H1 (cell line): ENCODE measurements at regions not wholly inside any gene's neighbourhood (a gene's known extent, or its start where the extent isn't known, plus 50 kb on each side); places are given as distances from the start of the nearest gene placed in this dataset.

Experiments
- CTCF ChIA-PET: fragments of 300-600 bp; sonication (Branson Sonifier 250); formaldehyde crosslinking; loops from one replicate; lab custom pipeline; 2021; ENCODE audit not compliant: partially characterized antibody; lab: Charles Lee
- POLR2A ChIA-PET: fragments of 300-600 bp; sonication (Branson Sonifier 250); formaldehyde crosslinking; loops from one replicate; lab custom pipeline; 2021; ENCODE audit warnings: inconsistent platforms; ENCODE audit not compliant: partially characterized antibody; lab: Charles Lee
- DNase-seq, 2 experiments: peaks; one replicate each; pipeline versions ENCODE4 v3.0.0 to v3.0.0-alpha.2; 2010 to 2022; ENCODE audit warnings: low spot score in 2 of 2, low read depth in 1 of 2, mixed read lengths in 1 of 2
- FAIRE-seq: peaks from 2 replicates; lab custom pipeline; 2011; peaks lifted over from hg19 to GRCh38; lab: Jason Lieb, UNC
- H2AFZ ChIP-seq: 2 replicates; pipeline ENCODE4 v1.8.1; 2012; ENCODE audit warnings: low read length, inconsistent platforms
- H2AK5ac ChIP-seq: 2 replicates; pipeline ENCODE4 v1.6.1; 2013; ENCODE audit warnings: low read depth, low read length
- H2BK120ac ChIP-seq: replicated peaks from 2 replicates; pipeline ENCODE3; 2013; ENCODE audit warnings: low read depth, low read length, inconsistent platforms
- H2BK12ac ChIP-seq: 2 replicates; pipeline ENCODE4 v1.6.1; 2013; ENCODE audit warnings: low read depth, low read length
- H2BK15ac ChIP-seq: 2 replicates; pipeline ENCODE4 v1.6.1; 2013; ENCODE audit warnings: low read length
- H2BK20ac ChIP-seq: 2 replicates; pipeline ENCODE4 v1.6.1; 2013; ENCODE audit warnings: low read length
- H2BK5ac ChIP-seq: 2 replicates; pipeline ENCODE4 v1.6.1; 2013; ENCODE audit warnings: low read depth, low read length
- H3K14ac ChIP-seq: 2 replicates; pipeline ENCODE4 v1.6.1; 2013; ENCODE audit warnings: inconsistent platforms; ENCODE audit not compliant: insufficient read length
- H3K18ac ChIP-seq: 2 replicates; pipeline ENCODE4 v1.6.1; 2013; ENCODE audit warnings: low read length; ENCODE audit errors: extremely low read depth
- H3K23ac ChIP-seq: 2 replicates; pipeline ENCODE4 v1.6.1; 2013; ENCODE audit warnings: inconsistent platforms; ENCODE audit not compliant: insufficient read length
- H3K23me2 ChIP-seq: 2 replicates; pipeline ENCODE4 v1.6.1; 2013; ENCODE audit warnings: low read depth, low read length
- H3K27ac ChIP-seq: 2 replicates; pipeline ENCODE4 v1.6.1; 2011; ENCODE audit warnings: low read depth, low read length, inconsistent platforms
- H3K27me3 ChIP-seq, 4 experiments: replicated peaks in 1 of 4; 1 replicate in 1 of 4; 2 replicates in 3 of 4; pipeline versions ENCODE4 v1.6.1 to v1.8.1; 2011 to 2013; ENCODE audit warnings: low read length in 3 of 4, mild to moderate bottlenecking in 3 of 4, inconsistent platforms in 2 of 4, mixed read lengths in 2 of 4, moderate library complexity in 1 of 4; ENCODE audit not compliant: control insufficient read depth in 3 of 4, insufficient read depth in 3 of 4; ENCODE audit errors: extremely low read depth in 1 of 4
- H3K36me3 ChIP-seq, 4 experiments: 2 replicates each; pipeline versions ENCODE4 v1.6.1 to v1.8.1; 2011 to 2013; ENCODE audit warnings: mild to moderate bottlenecking in 4 of 4, low read length in 3 of 4, moderate library complexity in 2 of 4, control low read depth in 1 of 4, inconsistent platforms in 1 of 4; ENCODE audit not compliant: insufficient read depth in 4 of 4, control insufficient read depth in 2 of 4
- H3K4ac ChIP-seq: replicated peaks from 2 replicates; pipeline ENCODE3; 2013; ENCODE audit warnings: low read length, low read depth, mixed read lengths, inconsistent platforms; ENCODE audit not compliant: insufficient read length
- H3K4me1 ChIP-seq, 4 experiments: replicated peaks in 1 of 4; 1 replicate in 1 of 4; 2 replicates in 3 of 4; pipeline versions ENCODE4 v1.6.1 to v1.8.1; 2011 to 2013; ENCODE audit warnings: low read length in 3 of 4, inconsistent platforms in 2 of 4, mixed read lengths in 1 of 4; ENCODE audit not compliant: insufficient read depth in 4 of 4, control insufficient read depth in 3 of 4
- H3K4me2 ChIP-seq, 2 experiments: 2 replicates each; pipeline versions ENCODE4 v1.6.1 to v1.8.1; 2011 to 2013; ENCODE audit warnings: low read depth in 2 of 2, low read length in 2 of 2, control low read depth in 1 of 2, inconsistent platforms in 1 of 2, mild to moderate bottlenecking in 1 of 2; ENCODE audit not compliant: insufficient read depth in 1 of 2
- H3K4me3 ChIP-seq, 4 experiments: fragments of 200-600, 300-600 bp in 1 of 4; sonication (generic), shearing (Covaris generic), sonication (Bioruptor Twin) in 1 of 4; 2 replicates each; pipeline versions ENCODE4 v1.5.1 to v1.8.1; 2011 to 2016; ENCODE audit warnings: low read length in 4 of 4, low read depth in 3 of 4, control low read depth in 2 of 4, inconsistent platforms in 2 of 4, mild to moderate bottlenecking in 2 of 4, mixed read lengths in 1 of 4, moderate library complexity in 1 of 4; ENCODE audit not compliant: insufficient read depth in 2 of 4; ENCODE audit errors: extremely low read depth in 1 of 4
- H3K56ac ChIP-seq: replicated peaks from 2 replicates; pipeline ENCODE3; 2013; ENCODE audit warnings: low read depth, mild to moderate bottlenecking, mixed read lengths, low read length, inconsistent platforms; ENCODE audit not compliant: insufficient read length
- H3K79me1 ChIP-seq: 2 replicates; pipeline ENCODE4 v1.6.1; 2013; ENCODE audit warnings: low read depth, low read length, control low read depth
- H3K79me2 ChIP-seq, 2 experiments: 2 replicates each; pipeline versions ENCODE4 v1.6.1 to v1.8.1; 2012 to 2013; ENCODE audit warnings: low read length in 2 of 2, mild to moderate bottlenecking in 2 of 2, inconsistent platforms in 1 of 2; ENCODE audit not compliant: insufficient read depth in 2 of 2, control insufficient read depth in 1 of 2
- H3K9ac ChIP-seq, 4 experiments: replicated peaks in 1 of 4; 1 replicate in 1 of 4; 2 replicates in 3 of 4; pipeline versions ENCODE4 v1.6.1 to v1.8.1; 2011 to 2013; ENCODE audit warnings: low read depth in 3 of 4, low read length in 3 of 4, control low read depth in 2 of 4, mild to moderate bottlenecking in 2 of 4, moderate library complexity in 2 of 4, inconsistent platforms in 1 of 4; ENCODE audit errors: extremely low read depth in 1 of 4
- H3K9me3 ChIP-seq, 2 experiments: 2 replicates each; pipeline versions ENCODE4 v1.6.1 to v1.8.1; 2012 to 2013; ENCODE audit warnings: mild to moderate bottlenecking in 2 of 2, moderate library complexity in 2 of 2, control low read depth in 1 of 2, inconsistent platforms in 1 of 2, low read depth in 1 of 2, low read length in 1 of 2, mixed read lengths in 1 of 2; ENCODE audit not compliant: insufficient read depth in 2 of 2
- H4K20me1 ChIP-seq, 2 experiments: replicated peaks in 1 of 2; 2 replicates each; pipeline versions ENCODE3 to v1.8.1; 2011 to 2013; ENCODE audit warnings: inconsistent platforms in 2 of 2, low read length in 2 of 2, mild to moderate bottlenecking in 1 of 2; ENCODE audit not compliant: insufficient read depth in 2 of 2, control insufficient read depth in 1 of 2
- H4K5ac ChIP-seq: 2 replicates; pipeline ENCODE4 v1.6.1; 2013; ENCODE audit warnings: low read length, low read depth, mixed read lengths, inconsistent platforms; ENCODE audit not compliant: insufficient read length
- H4K8ac ChIP-seq: 2 replicates; pipeline ENCODE4 v1.8.0; 2013; ENCODE audit warnings: mild to moderate bottlenecking, moderate library complexity, low read length, inconsistent platforms; ENCODE audit not compliant: insufficient read depth; ENCODE audit errors: extremely low read depth
- H4K91ac ChIP-seq: replicated peaks from 2 replicates; pipeline ENCODE3; 2013; ENCODE audit warnings: low read length, mixed read lengths, inconsistent platforms; ENCODE audit not compliant: insufficient read length
- ASH2L ChIP-seq: fragments of 200-600, 300-600 bp; sonication (generic); IDR thresholded peaks from one replicate; pipeline ENCODE4 v1.7.1; 2017; ENCODE audit warnings: low read length
- CBX8 ChIP-seq: fragments of 300-800, 300-1000 bp; sonication (generic); IDR thresholded peaks from 2 replicates; pipeline ENCODE4 v1.7.1; 2016; ENCODE audit warnings: low read depth, low read length, borderline replicate concordance
- CREB1 ChIP-seq: IDR thresholded peaks from 2 replicates; pipeline ENCODE4 v1.6.1; 2012; ENCODE audit warnings: inconsistent platforms
- CTBP2 ChIP-seq: IDR thresholded peaks from 2 replicates; pipeline ENCODE4 v1.7.0; 2011; ENCODE audit warnings: borderline replicate concordance, mild to moderate bottlenecking, moderate library complexity, mixed read lengths, low read length; ENCODE audit not compliant: insufficient read depth, insufficient read length
- FOSL1 ChIP-seq: IDR thresholded peaks from 2 replicates; pipeline ENCODE4 v1.6.1; 2011; ENCODE audit warnings: mild to moderate bottlenecking, low read depth, low read length, moderate library complexity; ENCODE audit not compliant: insufficient read depth
- GTF2F1 ChIP-seq: IDR thresholded peaks from 2 replicates; pipeline ENCODE4 v1.6.1; 2012; ENCODE audit warnings: low read depth, low read length, improper control_type of control experiment, borderline replicate concordance
- MAFK ChIP-seq: IDR thresholded peaks from 2 replicates; pipeline ENCODE4 v1.6.1; 2012; ENCODE audit warnings: low read depth, mild to moderate bottlenecking, improper control_type of control experiment, low read length
- NANOG ChIP-seq: IDR thresholded peaks from 2 replicates; pipeline ENCODE4 v1.6.1; 2011; ENCODE audit warnings: low read length, low read depth, mild to moderate bottlenecking, inconsistent platforms; ENCODE audit not compliant: insufficient read depth, poor library complexity, severe bottlenecking
- POU5F1 ChIP-seq: IDR thresholded peaks from 2 replicates; pipeline ENCODE4 v1.6.1; 2011; ENCODE audit warnings: low read depth, mild to moderate bottlenecking, low read length, moderate library complexity
- RAD21 ChIP-seq, 2 experiments: IDR thresholded peaks in 1 of 2; conservative IDR thresholded peaks in 1 of 2; 2 replicates each; pipeline ENCODE4 v1.6.1; 2011; ENCODE audit warnings: low read depth in 2 of 2, low read length in 2 of 2, improper control_type of control experiment in 1 of 2, inconsistent platforms in 1 of 2, mild to moderate bottlenecking in 1 of 2, moderate library complexity in 1 of 2
- RNF2 ChIP-seq: fragments of 200-900, 300-1000 bp; sonication (generic); IDR thresholded peaks from 2 replicates; pipeline ENCODE4 v1.7.1; 2016; ENCODE audit warnings: borderline replicate concordance, low read depth, mild to moderate bottlenecking, antibody characterized with exemption, low read length; ENCODE audit not compliant: poor library complexity, severe bottlenecking; ENCODE audit errors: missing control alignments
- SIX5 ChIP-seq: IDR thresholded peaks from 2 replicates; pipeline ENCODE4 v1.6.1; 2011; ENCODE audit warnings: mild to moderate bottlenecking, low read depth, low read length
- SP2 ChIP-seq: IDR thresholded peaks from 2 replicates; pipeline ENCODE4 v1.6.1; 2012; ENCODE audit warnings: mild to moderate bottlenecking, low read length, inconsistent platforms
- SUZ12 ChIP-seq: fragments of 200-600 bp; sonication (generic); IDR thresholded peaks from 2 replicates; pipeline ENCODE4 v1.6.1; 2012; ENCODE audit warnings: mild to moderate bottlenecking, inconsistent platforms, low read length, moderate library complexity, mixed read lengths
- YY1 ChIP-seq: IDR thresholded peaks from 2 replicates; pipeline ENCODE4 v1.6.1; 2011; ENCODE audit warnings: low read depth, mild to moderate bottlenecking, low read length
- WGBS, 2 experiments: shearing (Covaris generic) in 1 of 2; methylation state at CpG; one replicate each; pipeline versions ENCODE4 v1.1.6 to v1.1.7; 2013 to 2015; ENCODE audit warnings: low lambda C conversion rate in 2 of 2, mixed read lengths in 2 of 2, inconsistent platforms in 1 of 2, low coverage in 1 of 2, missing lambda C conversion rate in 1 of 2; ENCODE audit not compliant: insufficient replicate concordance in 2 of 2, insufficient coverage in 1 of 2, insufficient read length in 1 of 2; ENCODE audit errors: extremely low coverage in 1 of 2, missing lambda C conversion rate in 1 of 2; 5-methylcytosine and 5-hydroxymethylcytosine counted together

DNA sequence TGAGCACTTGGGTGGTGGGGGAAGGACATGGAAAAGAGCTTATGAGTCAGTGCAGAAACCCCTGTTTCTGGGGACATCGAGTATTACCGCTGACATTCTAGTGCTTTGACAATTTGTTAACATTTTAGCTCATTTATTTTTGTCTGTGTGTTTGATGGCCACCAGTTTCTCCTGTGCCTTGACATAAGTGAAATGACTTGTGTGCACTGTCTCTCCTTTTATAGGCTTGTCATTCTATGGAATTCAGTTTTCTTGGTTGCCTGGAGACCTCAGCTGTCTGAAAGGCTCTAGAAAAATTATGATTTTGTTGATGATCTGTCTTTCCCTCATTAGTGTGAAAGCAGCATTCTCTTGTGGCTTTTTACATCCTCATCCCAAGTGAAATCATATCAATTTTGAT lies 190.0 kb upstream of the SMIM30 start:
- no peak overlapping the region for H2AFZ ChIP-seq
- H3K23me2 ChIP-seq, result no peaks in the 10 kb centered on the region
- no peak overlapping the region for H3K23ac ChIP-seq
- H2BK5ac ChIP-seq, result no peak overlapping the region
- H2AK5ac ChIP-seq, result no peak overlapping the region
- no peak overlapping the region for H4K5ac ChIP-seq
- no peak overlapping the region for H3K4me2 ChIP-seq
- no peak overlapping the region for H4K8ac ChIP-seq
- H3K79me1 ChIP-seq, result no peaks in the 10 kb centered on the region
- no peak overlapping the region for H3K9ac ChIP-seq
- H3K14ac ChIP-seq, result no peak overlapping the region
- no peaks in the 10 kb centered on the region for H3K4me1 ChIP-seq
- POLR2A ChIA-PET, result no interaction called here
- H4K20me1 ChIP-seq, result no peaks in the 10 kb centered on the region
- H3K27ac ChIP-seq, result no peak overlapping the region
- FAIRE-seq, result no peak
- peaks cover 0 to 1% (median 0%) of the 10 kb centered on the region in 4 experiments; a peak in 1 of 7 replicates for H3K27me3 ChIP-seq
- H3K4ac ChIP-seq, result no peak overlapping the region
- no peaks in the 10 kb centered on the region; a peak in 1 of 4 replicates for H3K9me3 ChIP-seq
- 82% methylated on average over 2 of the region's 2 CpGs; no CpG with 5 or more reads in 1 of the 2 experiments for WGBS, 2 experiments
- no peaks in the 10 kb centered on the region for H3K79me2 ChIP-seq
- no peak overlapping the region for H2BK12ac ChIP-seq
- no peaks in the 10 kb centered on the region for H3K36me3 ChIP-seq
- DNase-seq, result no peak
- H3K56ac ChIP-seq, result no peak overlapping the region
- no peak overlapping the region for H2BK15ac ChIP-seq
- H3K4me3 ChIP-seq, result no peak overlapping the region
- H2BK20ac ChIP-seq, result no peak overlapping the region
- H2BK120ac ChIP-seq, result no peak overlapping the region
- CTCF ChIA-PET, result interaction anchor here (0.7 kb wide), 1 partner anchor 115 kb away, joined by 3 read pairs; no protein-coding TSS in a partner anchor
- H3K18ac ChIP-seq, result no peak overlapping the region
- H4K91ac ChIP-seq, result no peak overlapping the region
- TF ChIP-seq ASH2L (no peak), CREB1 (no peak), YY1 (no peak), SIX5 (no peak), CTBP2 (no peak), RNF2 (no peak), SP2 (no peak), FOSL1 (no peak), NANOG (no peak), RAD21 (IDR thresholded peaks at IDR 0.05 in 1 of 2, conservative IDR thresholded peaks at IDR 0.05 in 1 of 2; ENCODE audit: low read depth in 2 of 2, low read length in 2 of 2) (no peak), MAFK (no peak), POU5F1 (no peak), SUZ12 (no peak), GTF2F1 (no peak), CBX8 (no peak)
